WTC11 (cell line): ENCODE measurements at regions not wholly inside any gene's neighbourhood (a gene's known extent, or its start where the extent isn't known, plus 50 kb on each side); places are given as distances from the start of the nearest gene placed in this dataset.

Experiments used
- ATAC-seq: fragments of 200-7000 bp; cut with Tn5 transposase; 2 replicates; pipeline ENCODE4 v1.10.0; 2021; ENCODE audit warnings: mild to moderate bottlenecking, moderate library complexity
- CTCF ChIA-PET: fragments of 300-600 bp; sonication (Branson Sonifier 250); formaldehyde crosslinking; loops from one replicate; lab custom pipeline; 2021; ENCODE audit warnings: antibody characterized with exemption; lab: Charles Lee
- POLR2A ChIA-PET: fragments of 350-600 bp; sonication (Branson Sonifier 250); formaldehyde crosslinking; loops from one replicate; lab custom pipeline; 2021; ENCODE audit warnings: antibody characterized with exemption; lab: Charles Lee
- DNase-seq: peaks from one replicate; pipeline ENCODE4 v3.0.0; 2021; ENCODE audit warnings: low spot score
- H3K27ac Mint-ChIP-seq: 2 replicates; pipeline ENCODE4 v1.8.0; 2021; ENCODE audit warnings: mixed read lengths
- H3K27me3 Mint-ChIP-seq: 2 replicates; pipeline ENCODE4 v1.8.0; 2021; ENCODE audit warnings: low read depth, mild to moderate bottlenecking, moderate library complexity, mixed read lengths
- H3K36me3 Mint-ChIP-seq: 2 replicates; pipeline ENCODE4 v1.8.0; 2021; ENCODE audit warnings: mixed read lengths
- H3K4me1 Mint-ChIP-seq: 2 replicates; pipeline ENCODE4 v1.8.0; 2022; ENCODE audit warnings: mixed read lengths
- H3K4me3 Mint-ChIP-seq: 2 replicates; pipeline ENCODE4 v1.8.0; 2021; ENCODE audit warnings: mild to moderate bottlenecking, moderate library complexity, mixed read lengths
- H3K9me3 Mint-ChIP-seq: 2 replicates; pipeline ENCODE4 v1.8.0; 2021; ENCODE audit warnings: mixed read lengths
- ATF3 ChIP-seq: sonication (generic); formaldehyde crosslinking; conservative IDR thresholded peaks from 2 replicates; pipeline ENCODE4 v1.8.1; 2022; ENCODE audit warnings: mild to moderate bottlenecking, missing genetic modification reagents
- ATF6 ChIP-seq: sonication (generic); formaldehyde crosslinking; IDR thresholded peaks from 2 replicates; pipeline ENCODE4 v1.8.1; 2023; ENCODE audit warnings: mild to moderate bottlenecking, missing genetic modification reagents
- CBFB ChIP-seq: sonication (generic); formaldehyde crosslinking; IDR thresholded peaks from 2 replicates; pipeline ENCODE4 v1.8.1; 2022; ENCODE audit warnings: mild to moderate bottlenecking, low read depth, missing genetic modification reagents
- CREB1 ChIP-seq: sonication (generic); formaldehyde crosslinking; IDR thresholded peaks from 2 replicates; pipeline ENCODE4 v1.8.0; 2023; ENCODE audit warnings: mild to moderate bottlenecking, missing genetic modification reagents
- CREM ChIP-seq: sonication (generic); formaldehyde crosslinking; IDR thresholded peaks from 2 replicates; pipeline ENCODE4 v1.8.1; 2022; ENCODE audit warnings: mild to moderate bottlenecking, missing genetic modification reagents, moderate library complexity
- E2F1 ChIP-seq: sonication (generic); formaldehyde crosslinking; IDR thresholded peaks from 2 replicates; pipeline ENCODE4 v1.8.0; 2022; ENCODE audit warnings: mild to moderate bottlenecking, missing genetic modification reagents
- E2F4 ChIP-seq: sonication (generic); formaldehyde crosslinking; IDR thresholded peaks from 2 replicates; pipeline ENCODE4 v1.8.1; 2022; ENCODE audit warnings: low read depth, mild to moderate bottlenecking, moderate library complexity, missing genetic modification reagents, borderline replicate concordance
- FOXP1 ChIP-seq: sonication (generic); formaldehyde crosslinking; IDR thresholded peaks from 2 replicates; pipeline ENCODE4 v1.8.0; 2022; ENCODE audit warnings: missing genetic modification reagents, mild to moderate bottlenecking, moderate library complexity, borderline replicate concordance
- GABPB1 ChIP-seq: sonication (generic); formaldehyde crosslinking; IDR thresholded peaks from 2 replicates; pipeline ENCODE4 v1.8.1; 2023; ENCODE audit warnings: mild to moderate bottlenecking, missing genetic modification reagents
- HMGA2 ChIP-seq: fragments of 250-450 bp; sonication (Bioruptor Pico); IDR thresholded peaks from 2 replicates; pipeline ENCODE4 v1.4.0; 2021; ENCODE audit warnings: mild to moderate bottlenecking, moderate library complexity
- IRF2 ChIP-seq: sonication (generic); formaldehyde crosslinking; IDR thresholded peaks from 2 replicates; pipeline ENCODE4 v1.8.0; 2022; ENCODE audit warnings: low read depth, missing genetic modification reagents, borderline replicate concordance
- JUN ChIP-seq: sonication (generic); formaldehyde crosslinking; IDR thresholded peaks from 2 replicates; pipeline ENCODE4 v1.8.0; 2023; ENCODE audit warnings: mild to moderate bottlenecking, missing genetic modification reagents
- NFE2L1 ChIP-seq: sonication (generic); formaldehyde crosslinking; IDR thresholded peaks from 2 replicates; pipeline ENCODE4 v1.8.1; 2023; ENCODE audit warnings: missing genetic modification reagents
- NFYB ChIP-seq: sonication (generic); formaldehyde crosslinking; conservative IDR thresholded peaks from 2 replicates; pipeline ENCODE4 v1.8.0; 2022; ENCODE audit warnings: low read depth, missing genetic modification reagents
- OVOL2 ChIP-seq: fragments of 250-450 bp; sonication (Bioruptor Pico); IDR thresholded peaks from 2 replicates; pipeline ENCODE4 v1.9.0; 2021; ENCODE audit warnings: mild to moderate bottlenecking, borderline replicate concordance
- PRDM15 ChIP-seq: sonication (generic); formaldehyde crosslinking; IDR thresholded peaks from 2 replicates; pipeline ENCODE4 v1.8.0; 2022; ENCODE audit warnings: missing genetic modification reagents
- STAT6 ChIP-seq: sonication (generic); formaldehyde crosslinking; conservative IDR thresholded peaks from 2 replicates; pipeline ENCODE4 v1.8.1; 2023; ENCODE audit warnings: mild to moderate bottlenecking, low read depth, missing genetic modification reagents, moderate library complexity
- TEAD4 ChIP-seq: sonication (generic); formaldehyde crosslinking; IDR thresholded peaks from 2 replicates; pipeline ENCODE4 v1.8.0; 2022; ENCODE audit warnings: mild to moderate bottlenecking, missing genetic modification reagents
- USF1 ChIP-seq: sonication (generic); formaldehyde crosslinking; IDR thresholded peaks from 2 replicates; pipeline ENCODE4 v1.8.0; 2022; ENCODE audit warnings: mild to moderate bottlenecking, missing genetic modification reagents
- ZBTB43 ChIP-seq: sonication (generic); formaldehyde crosslinking; IDR thresholded peaks from 2 replicates; pipeline ENCODE4 v1.8.1; 2023; ENCODE audit warnings: mild to moderate bottlenecking, missing genetic modification reagents
- ZNF121 ChIP-seq: sonication (generic); formaldehyde crosslinking; IDR thresholded peaks from 2 replicates; pipeline ENCODE4 v1.8.0; 2023; ENCODE audit warnings: missing genetic modification reagents

GRCh38 chr2:37782155-37782673, 110.8 kb upstream of the CDC42EP3 start:
- DNase-seq (no peak), ATAC-seq (no peak)
- H3K36me3 Mint-ChIP-seq = no peaks in the 10 kb centered on the region
- no peaks in the 10 kb centered on the region for H3K27me3 Mint-ChIP-seq
- TF ChIP-seq CREM = no peak
- TF ChIP-seq E2F4 = no peak
- no peak for TF ChIP-seq NFE2L1
- TF ChIP-seq NFYB (CRISPR knock-in tag) = no peak
- TF ChIP-seq TEAD4 (CRISPR knock-in tag) = no peak
- no peak for TF ChIP-seq USF1 (CRISPR knock-in tag)
- no peak for TF ChIP-seq STAT6 (CRISPR knock-in tag)
- no peak for TF ChIP-seq ATF6 (CRISPR knock-in tag)
- no peak for TF ChIP-seq HMGA2 (CRISPR knock-in tag)
- TF ChIP-seq PRDM15 = no peak
- TF ChIP-seq ATF3 (CRISPR knock-in tag) = no peak
- no peak for TF ChIP-seq CREB1 (CRISPR knock-in tag)
- TF ChIP-seq GABPB1 (CRISPR knock-in tag) = no peak
- H3K9me3 Mint-ChIP-seq = peaks cover 7% of the 10 kb centered on the region
- peaks cover 3% of the 10 kb centered on the region; the same call in 1 of the 2 replicates for H3K4me1 Mint-ChIP-seq
- POLR2A ChIA-PET = no interaction called here
- CTCF ChIA-PET = interaction anchor here (2.8 kb wide), 1 partner anchor 95 kb away, joined by 8 read pairs; no protein-coding TSS in a partner anchor
- H3K27ac Mint-ChIP-seq = no peak overlapping the region
- no peak overlapping the region for H3K4me3 Mint-ChIP-seq

GRCh38 chr2:37782721-37783371, 111.4 kb upstream of the CDC42EP3 start:
- no peak for ATAC-seq
- POLR2A ChIA-PET = interaction anchor here (0.5 kb wide), 1 partner anchor 249 kb away, joined by 3 read pairs; no protein-coding TSS in a partner anchor
- no peaks in the 10 kb centered on the region for H3K27me3 Mint-ChIP-seq
- TF ChIP-seq CBFB (CRISPR knock-in tag) (no peak), E2F1 (CRISPR knock-in tag) (no peak), ZNF121 (CRISPR knock-in tag) (no peak), IRF2 (CRISPR knock-in tag) (no peak), OVOL2 (CRISPR knock-in tag) (no peak), ZBTB43 (CRISPR knock-in tag) (no peak), JUN (CRISPR knock-in tag) (no peak), FOXP1 (CRISPR knock-in tag) (no peak)

More at GRCh38 chr2:37782721-37783371, 111.4 kb upstream of the CDC42EP3 start:
- Mint-ChIP-seq H3K4me1 (peaks cover 3% of the 10 kb centered on the region; the same call in 1 of the 2 replicates), H3K4me3 (no peak overlapping the region), H3K36me3 (no peaks in the 10 kb centered on the region; the same call in 1 of the 2 replicates), H3K27ac (no peak overlapping the region), H3K9me3 (peaks cover 13% of the 10 kb centered on the region)
- CTCF ChIA-PET = interaction anchor here (2.8 kb wide), 1 partner anchor 95 kb away, joined by 8 read pairs; no protein-coding TSS in a partner anchor
- DNase-seq = no peak
